ENCODE measurements at regions not wholly inside any gene's neighbourhood (a gene's known extent, or its start where the extent isn't known, plus 50 kb on each side); places are given as distances from the start of the nearest gene placed in this dataset.

- TF ChIP-seq CTCF (IDR thresholded peaks at IDR 0.05; ENCODE audit: insufficient read depth, low read length, poor library complexity, severe bottlenecking) (no peak), EZH2phosphoT487 (conservative IDR thresholded peaks at IDR 0.05; ENCODE audit: low read length) (no peak)
Observed at GRCh38 chr3:72255791-72256559, 471.0 kb upstream of the PROK2 start.

All from SU-DHL-6 (cell line).